NCI-H2196 treated with DMSO at 0.1 percent for 48 hours (cell line): ENCODE measurements at regions not wholly inside any gene's neighbourhood (a gene's known extent, or its start where the extent isn't known, plus 50 kb on each side); places are given as distances from the start of the nearest gene placed in this dataset.

ENCODE experiments used
- DNase-seq: peaks from one replicate; lab custom pipeline; 2025; ENCODE audit not compliant: unreplicated experiment; lab: John Stamatoyannopoulos, UW

DNA sequence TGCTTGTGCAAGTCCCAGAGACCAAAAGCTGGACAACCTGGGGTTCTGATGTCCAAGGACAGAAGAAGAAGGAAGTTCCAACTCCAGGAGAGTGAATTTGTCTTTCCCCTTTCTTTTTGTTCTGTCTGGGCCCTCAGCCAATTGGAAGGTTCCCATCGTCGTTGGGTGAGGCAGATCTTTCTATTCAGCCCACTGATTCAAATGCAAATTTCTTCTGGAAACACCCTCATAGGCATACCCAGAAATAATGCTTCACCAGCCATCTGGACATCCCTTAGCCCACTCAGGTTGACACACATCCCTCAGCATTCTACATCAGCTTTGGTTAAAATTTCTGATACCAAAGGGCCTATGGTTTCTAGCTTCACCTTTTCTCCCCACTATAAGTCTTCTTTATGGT, 156.5 kb downstream of the SP3 start:
- DNase-seq, result no peak

DNA sequence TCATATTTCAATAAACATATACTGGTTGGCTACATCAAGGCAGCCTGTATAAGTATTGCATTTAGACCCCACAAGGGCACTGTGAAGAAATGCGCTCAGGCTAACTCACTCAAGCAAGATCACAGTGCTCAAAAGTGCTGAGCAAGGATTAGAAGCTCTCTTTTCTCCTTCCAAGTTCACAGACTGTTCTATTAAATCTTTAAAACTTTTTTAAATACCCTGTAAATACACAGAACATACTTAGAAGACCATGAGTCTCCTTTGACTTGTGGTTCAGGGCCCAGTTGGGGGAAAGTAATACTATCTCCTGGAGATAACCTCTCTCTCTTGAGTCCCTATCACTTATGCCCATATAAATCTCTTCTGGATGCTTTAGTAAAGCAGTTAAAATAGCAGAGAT, 152.9 kb downstream of the SP3 start:
- DNase-seq, result no peak

DNA sequence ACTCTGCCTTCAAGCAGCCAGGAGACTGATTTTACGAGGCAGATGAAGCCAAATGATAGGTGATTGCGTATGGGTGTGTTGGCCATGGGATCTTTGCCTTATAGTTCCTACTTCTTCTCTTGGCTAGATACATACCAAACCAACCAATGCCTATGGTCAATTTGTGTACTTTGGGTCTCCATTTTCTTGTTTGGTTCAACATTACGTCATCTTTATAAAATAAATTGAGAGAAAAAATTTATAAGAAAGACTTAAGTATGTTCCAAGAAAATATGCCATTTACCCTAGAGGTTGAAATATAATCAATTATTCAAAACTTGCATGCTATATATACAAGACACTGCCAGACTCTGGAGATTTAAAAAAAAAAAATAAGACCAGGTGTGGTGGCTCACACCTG, 150.9 kb downstream of the SP3 start:
- no peak for DNase-seq

DNA sequence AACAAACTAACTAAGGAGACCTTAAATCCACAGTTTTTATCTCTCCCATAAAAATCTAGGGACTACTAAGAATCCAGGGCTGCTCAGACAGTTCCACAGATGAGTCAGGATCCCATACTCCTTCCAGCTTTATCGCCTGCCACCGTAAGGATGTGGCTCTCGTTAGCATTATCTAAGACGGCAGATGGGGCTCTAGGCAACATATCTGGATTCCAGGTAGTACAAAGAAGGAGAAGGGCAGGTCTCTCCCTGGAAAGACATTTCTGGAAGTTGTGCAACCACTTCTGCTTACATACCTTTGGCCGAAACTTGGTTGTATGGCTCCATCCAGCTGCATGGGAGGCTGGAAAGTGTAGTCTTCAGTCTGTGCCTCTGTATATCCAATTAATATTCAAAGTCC, 149.4 kb downstream of the SP3 start:
- no peak for DNase-seq

DNA sequence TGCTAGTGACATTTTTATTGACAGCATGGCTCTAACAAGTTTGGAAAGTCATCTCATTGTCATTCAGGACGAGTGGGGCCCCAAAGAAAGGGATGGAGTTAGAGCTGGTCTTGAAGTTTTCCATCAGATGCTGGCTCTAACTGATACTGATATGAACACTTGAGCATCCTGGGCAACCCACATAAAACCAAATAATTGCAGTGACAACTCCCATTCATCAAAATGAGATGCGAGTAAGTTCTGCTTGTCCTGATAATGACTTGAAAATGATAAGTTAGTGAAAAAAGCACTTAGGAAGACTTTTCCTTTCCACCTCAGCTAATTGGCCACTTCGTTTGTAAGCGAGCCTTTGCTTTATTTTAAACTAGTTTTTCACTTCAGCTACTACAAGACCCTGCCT, 147.6 kb downstream of the SP3 start:
- DNase-seq, result no peak

DNA sequence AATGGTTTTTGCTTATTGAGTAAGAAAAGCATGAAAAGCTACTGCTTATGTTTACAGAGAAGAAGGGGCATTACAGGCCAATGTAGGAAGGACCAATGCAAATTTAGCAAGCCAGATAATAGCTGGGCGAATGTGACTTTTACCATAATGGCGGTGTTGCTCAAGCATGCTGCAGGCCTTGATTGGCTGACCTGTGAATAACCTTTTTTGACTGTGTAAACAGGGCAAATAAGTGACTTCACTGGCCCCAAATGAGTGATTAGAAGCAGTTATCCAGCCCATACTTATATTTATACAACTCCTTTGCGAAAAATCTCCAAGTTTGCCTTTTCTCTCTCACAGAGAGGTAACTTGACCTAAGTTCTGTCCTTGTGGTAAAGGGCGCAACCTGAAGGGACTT, 146.9 kb downstream of the SP3 start:
- DNase-seq, result no peak

DNA sequence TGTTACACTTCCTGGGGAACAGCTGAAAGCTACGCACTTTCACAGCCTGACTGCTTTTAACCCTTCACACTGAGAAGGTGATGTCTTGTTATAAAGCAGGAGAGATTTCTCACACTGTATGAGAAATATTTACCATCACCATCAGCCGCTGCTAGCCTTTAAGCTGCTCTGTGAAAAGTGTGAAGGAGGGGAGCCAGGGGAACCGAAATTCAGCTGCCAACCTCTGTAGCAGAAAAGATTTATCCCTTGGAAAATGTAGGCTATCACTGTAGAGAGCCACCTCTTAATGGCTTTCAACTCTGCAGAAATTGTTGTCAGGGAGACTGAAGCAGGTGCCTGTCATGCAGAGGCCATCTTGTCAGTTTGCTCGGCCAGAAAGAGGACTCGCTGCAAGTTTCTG, 145.3 kb downstream of the SP3 start:
- no peak for DNase-seq

DNA sequence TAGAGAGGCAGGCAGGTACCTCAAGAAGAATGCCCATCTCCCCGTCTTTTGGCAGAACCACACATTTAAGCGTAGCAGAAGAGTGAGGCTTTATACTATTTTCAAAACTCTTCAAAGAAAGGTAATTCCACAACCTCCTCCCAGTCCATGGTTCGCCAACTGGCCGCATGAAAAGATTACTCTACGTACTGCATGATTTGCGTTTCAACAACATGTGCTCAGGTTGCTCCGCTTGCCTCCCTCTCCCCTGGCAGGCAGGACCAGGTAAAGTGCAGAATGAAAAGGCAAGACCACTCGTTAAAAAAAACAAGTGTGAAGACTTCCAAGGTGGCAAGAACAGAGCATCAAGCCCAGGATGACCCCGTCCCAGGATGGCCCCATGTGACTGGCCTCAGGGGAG, 143.7 kb downstream of the SP3 start:
- DNase-seq, result no peak

DNA sequence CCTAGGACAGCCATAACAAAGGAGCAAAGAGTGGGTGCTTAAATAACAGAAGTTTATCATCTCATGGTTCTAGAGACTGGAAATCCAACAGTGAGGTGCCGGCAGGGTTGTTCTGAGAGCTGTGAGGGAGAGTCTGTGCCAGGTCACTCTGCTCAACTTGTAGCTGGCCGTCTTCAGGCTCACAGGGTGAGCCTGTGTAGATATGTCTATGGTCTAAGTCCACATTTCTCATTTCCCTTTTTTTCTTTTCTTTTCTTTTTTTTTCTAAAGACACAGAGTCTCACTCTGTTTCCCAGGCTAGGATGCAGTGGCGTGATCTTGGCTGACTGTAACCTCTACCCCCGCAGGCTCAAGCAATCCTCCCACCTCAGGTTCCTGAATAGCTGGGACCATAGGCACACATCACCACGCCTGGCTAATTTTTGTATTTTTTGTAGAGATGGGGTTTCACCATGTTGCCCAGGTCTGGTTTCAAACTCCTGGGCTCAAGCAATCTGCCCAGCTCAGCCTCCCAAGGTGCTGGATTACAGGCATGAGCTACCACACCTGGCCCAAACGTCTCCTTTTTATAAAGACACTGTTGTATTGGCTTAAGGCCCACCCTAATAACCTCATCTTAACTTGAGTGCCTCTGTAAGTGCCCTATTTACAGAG, 142.2 kb downstream of the SP3 start:
- no peak for DNase-seq

DNA sequence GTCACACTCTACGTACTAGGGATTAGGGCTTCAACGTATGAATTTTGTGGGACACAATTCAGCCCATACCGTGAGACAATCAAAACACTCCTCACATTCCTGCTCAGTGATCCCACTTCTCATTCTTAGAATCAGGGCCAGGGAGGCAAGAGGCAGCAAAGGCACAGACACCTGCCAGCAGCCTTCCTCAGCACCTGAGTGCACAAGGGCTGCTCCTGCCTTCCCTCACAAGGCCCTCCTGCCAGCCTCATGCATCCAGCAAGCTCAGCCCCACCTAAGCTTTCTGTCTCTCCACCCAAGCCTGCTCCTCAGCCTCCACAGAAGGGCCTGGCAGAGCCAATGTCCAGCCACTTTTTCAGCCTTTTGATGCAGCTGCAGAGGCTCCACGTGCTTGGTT, 141.6 kb downstream of the SP3 start:
- DNase-seq, result no peak

DNA sequence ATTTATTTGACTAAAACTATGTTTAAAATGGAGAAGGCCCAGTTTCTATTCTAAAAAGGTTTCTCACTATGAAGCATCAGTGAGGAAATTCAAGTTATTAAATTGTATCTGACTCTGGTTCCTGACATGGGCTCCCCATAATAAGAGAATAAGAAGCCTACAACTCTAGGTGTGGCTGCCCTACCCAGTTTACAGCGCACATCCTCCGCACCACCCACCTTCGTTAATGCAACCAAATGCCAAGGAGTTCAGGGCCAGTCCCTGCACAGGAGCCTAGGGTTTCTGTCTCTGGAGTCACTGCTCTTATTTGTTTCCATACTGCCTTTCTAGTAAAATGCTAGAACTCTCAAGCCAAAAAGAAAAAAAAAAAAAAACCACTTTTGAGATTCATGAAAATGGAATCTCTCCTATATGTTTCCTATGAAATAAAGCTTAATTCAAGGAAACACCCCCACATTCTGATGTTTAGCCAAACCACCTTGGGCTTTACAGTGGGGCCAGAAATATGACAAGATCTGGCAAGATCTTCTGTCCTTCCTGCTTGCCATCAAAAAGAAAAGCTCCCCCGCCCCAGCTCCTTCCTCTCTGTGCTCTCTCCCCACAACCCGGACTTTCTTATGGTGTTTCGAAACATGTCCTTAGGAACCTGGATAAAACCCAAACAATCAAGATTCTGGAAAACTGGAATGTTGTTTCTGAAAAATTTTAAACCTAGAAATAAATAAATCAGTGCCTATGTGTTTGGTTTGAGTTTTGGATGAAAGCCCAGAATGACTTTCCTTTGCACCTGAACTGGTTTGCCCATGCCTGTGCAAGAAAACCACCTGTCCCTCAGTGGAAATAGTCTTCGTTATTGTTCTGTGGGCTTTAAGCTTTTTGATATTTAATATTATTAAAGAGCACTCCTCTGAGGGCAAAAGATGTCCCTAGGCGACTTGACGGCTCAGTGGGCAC, 136.7 kb downstream of the SP3 start:
- no peak for DNase-seq

DNA sequence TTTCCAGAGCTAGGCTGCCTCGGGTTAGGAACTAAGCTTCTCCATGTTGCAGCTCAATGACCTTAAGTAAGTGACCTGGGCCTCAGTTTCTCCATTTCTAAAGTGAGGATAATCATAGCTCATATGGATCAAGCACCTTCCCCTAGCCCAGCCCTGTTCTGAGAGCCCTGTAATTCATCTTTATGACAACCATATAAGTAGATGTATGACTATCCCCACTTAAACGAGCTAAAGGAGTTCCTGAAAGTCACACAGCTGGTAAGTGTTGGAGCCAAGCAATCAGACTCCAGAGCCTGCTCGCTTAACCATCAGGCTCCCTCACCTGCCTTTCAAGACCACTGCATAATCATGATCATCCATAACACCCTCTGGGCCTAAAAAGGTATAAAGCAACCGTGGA, 135.4 kb downstream of the SP3 start:
- DNase-seq, result no peak

DNA sequence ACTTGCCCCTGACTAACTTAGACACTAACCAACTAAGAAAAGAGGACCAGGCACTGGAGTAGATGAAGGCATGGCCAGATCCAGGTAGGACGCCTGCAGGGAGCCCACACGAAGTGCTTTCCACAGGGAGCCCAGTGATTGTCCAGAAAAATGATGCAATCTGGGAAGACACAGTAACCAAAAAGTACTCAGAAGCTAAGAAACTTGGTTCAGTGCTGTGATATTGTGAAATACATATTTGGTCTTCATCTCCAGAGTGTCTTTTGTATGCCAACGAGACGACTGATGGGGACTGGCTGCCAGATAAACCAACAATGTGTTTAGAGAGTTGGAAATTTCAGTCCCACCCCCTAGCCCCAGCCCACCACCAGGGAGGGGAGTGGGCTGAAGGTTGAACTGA, 135.0 kb downstream of the SP3 start:
- DNase-seq, result no peak

DNA sequence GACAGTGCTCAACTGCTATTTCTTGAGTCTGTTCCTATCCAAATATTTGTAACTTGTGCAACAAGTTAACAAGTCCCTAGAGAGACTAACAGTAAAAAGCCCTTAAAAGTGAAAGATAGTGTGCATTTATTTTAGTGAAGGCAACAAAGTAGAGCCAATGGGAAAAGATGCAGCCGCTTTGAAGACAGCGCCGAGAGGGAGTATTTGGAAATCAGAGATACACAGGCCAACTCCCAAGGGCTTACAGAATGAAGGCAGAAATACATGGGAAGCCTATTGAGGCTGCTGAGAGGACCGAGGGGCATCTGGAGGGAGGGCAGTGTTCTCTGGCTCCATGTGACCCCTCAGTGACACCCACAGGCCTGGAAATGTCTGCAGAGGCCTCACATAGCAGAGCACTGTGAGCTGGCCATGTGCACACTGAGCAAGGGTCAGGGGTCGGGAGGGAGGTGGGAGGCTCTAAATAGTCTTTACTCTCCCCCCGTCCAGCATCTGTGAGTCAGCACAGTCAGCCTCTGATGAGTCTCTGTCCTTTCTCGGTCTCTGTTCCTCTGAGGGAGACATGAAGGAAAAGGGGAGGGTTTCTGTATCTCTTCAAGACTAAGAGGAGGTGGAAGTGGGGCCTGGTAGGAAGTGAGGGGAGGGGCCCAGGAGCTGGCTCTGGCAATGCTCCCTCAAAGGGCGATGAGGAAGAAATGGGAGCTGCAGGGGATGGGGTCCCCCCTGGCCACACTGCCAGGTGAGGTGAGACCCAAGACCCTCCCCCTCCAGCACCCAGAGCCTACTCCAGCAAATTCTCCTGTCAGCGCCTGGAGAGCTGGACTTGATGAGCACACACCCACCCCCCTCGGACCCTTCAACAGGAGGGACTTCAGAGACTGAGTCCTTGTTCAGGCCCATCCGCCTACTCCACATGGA, 133.6 kb downstream of the SP3 start:
- no peak for DNase-seq

DNA sequence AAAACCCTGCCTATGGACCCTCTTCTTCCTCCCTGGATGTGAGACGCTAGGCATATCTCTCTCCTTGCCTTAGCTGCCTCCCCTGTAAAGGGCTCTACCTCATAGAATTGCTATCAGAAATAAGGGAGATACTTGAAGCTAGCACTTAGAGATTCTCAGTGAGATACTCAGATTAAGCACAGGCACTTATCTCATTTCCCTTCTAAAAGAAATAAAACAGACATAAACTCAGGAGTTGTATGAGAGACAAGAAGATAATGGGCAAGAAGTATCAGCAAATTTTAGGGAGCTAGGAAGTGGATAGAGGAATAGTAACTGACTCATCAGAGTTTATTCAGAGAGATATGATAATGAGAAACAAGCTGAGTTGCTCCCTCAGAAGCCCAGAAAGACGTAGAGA, 131.0 kb downstream of the SP3 start:
- DNase-seq, result no peak

DNA sequence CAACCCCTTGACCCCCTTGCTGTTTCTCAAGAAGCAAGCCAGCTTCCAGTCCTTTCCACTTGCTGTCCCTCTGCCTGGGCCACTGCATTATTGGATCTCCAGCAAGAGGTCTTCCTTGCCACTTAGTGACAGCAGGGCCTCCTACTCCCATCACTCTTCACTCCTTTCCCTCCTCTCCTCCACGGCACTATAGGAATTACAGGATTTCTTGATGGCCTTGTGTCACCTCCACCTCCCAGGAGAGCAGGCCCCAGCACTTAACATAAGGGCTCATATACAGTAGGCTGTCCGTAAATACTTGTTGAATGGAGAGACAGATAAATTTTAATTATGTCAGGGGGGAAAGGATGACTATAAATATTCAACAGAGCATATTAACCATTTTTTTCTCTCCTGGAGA, 129.4 kb downstream of the SP3 start:
- DNase-seq, result no peak

DNA sequence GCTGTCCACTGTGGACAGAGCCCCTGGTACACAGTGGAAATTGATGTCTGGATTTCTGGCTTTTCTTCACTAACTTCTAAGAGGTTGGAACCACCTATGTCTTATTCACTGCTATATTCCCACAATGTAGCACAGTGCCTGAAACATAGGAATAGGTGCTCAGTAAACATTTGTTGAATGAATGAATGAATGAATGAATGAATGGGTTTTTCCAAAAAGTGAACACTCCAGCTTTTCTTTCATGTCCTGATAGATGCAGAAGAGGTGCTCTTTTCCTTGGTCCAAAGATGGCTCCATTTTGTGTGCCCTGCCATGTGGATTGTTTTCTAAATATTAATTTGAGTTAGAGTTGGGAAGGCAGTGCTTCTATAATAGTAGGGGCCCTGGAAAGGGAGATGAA, 124.1 kb downstream of the SP3 start:
- no peak for DNase-seq

DNA sequence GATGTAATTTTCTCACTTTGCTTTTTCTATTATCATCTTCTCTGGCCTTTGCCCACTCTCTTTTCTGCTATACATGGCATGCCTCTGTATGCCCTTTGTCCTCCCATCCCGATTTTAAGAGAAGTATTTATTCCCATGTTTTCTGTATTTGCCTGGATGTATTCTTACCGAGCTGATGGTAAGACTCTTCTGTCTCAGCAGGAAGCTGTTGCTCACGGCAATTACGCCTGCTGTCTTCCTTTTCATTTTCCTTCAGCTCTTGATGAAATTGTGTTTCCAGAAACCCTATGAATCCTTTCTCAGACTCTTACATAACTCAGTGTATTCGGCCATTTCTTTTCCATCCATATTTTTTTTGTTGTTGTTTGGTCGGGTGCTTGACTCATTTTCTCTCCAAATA, 121.6 kb downstream of the SP3 start:
- no peak for DNase-seq

DNA sequence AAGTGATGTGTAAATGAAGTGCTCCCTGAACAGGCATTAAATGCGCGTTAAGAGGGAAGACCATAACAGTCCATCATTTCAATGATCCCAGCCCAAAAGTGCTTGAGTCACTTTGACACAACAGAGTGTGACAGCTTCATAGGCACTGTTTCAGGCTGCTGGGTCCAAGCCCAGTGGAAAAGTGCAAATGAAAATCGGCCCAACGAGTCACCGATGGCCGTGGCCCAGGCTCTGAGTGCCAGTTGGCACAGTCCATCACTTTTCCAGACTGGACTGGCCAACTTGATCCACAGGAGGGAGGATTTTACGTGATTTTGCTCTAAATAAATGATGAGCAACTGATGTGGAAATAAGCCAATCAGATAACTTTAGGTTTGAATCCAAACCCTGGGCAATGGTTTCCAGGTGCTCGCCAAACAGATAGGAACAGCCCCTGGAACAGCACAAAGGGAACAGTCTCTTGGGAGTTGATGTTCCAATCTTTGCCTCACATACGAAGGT, 114.0 kb downstream of the SP3 start:
- peak; percentile 13 for DNase-seq

DNA sequence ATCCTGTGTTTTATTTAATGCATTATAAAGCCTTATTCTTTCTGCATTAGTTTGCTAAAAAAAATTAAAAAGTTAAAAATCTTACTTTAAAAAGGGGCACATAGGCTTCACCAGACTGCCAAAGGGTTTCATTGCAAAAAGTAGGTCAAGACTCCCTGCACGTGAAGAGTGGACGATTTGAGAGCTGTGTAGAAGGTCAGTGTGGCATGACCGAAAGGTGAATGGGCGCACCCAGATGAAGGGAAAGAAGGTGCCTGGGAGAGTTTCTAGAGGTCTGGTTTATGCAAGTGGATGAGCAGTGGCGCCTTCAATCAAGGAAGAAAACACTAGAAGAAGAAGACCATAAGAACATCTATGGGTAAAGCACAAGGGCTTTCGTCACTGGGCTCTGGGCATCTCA, 111.0 kb downstream of the SP3 start:
- DNase-seq, result no peak

DNA sequence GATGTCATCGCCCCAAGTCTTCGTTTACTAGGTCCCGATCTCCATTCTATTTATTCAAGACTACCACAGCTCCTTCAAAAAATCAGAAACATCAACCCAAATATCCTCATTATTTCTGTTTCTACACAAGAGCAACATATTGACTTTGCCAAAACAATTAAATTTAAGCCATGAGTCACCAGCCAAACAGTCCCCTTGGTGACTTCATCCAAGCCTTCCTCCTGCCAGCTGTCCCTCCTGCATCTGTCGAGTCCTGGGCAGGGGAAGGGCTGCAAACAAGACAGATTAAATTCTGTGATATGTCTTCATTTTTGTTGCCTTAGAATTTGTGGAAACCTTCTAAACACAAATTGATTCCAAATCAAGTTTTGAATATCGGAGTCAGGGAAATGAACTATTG, 110.3 kb downstream of the SP3 start:
- DNase-seq, result peak; percentile 53
